Hematopoietic multipotent progenitor cell treated with erythropoietin and hydrocortisone succinate and interleukin-3 and kit ligand, for 17 days (in vitro differentiated cells): ENCODE measurements at regions not wholly inside any gene's neighbourhood (a gene's known extent, or its start where the extent isn't known, plus 50 kb on each side); places are given as distances from the start of the nearest gene placed in this dataset.

Experiments used
- DNase-seq: peaks from one replicate; pipeline ENCODE4 v3.0.0-alpha.2; 2015; ENCODE audit warnings: low spot score

DNA sequence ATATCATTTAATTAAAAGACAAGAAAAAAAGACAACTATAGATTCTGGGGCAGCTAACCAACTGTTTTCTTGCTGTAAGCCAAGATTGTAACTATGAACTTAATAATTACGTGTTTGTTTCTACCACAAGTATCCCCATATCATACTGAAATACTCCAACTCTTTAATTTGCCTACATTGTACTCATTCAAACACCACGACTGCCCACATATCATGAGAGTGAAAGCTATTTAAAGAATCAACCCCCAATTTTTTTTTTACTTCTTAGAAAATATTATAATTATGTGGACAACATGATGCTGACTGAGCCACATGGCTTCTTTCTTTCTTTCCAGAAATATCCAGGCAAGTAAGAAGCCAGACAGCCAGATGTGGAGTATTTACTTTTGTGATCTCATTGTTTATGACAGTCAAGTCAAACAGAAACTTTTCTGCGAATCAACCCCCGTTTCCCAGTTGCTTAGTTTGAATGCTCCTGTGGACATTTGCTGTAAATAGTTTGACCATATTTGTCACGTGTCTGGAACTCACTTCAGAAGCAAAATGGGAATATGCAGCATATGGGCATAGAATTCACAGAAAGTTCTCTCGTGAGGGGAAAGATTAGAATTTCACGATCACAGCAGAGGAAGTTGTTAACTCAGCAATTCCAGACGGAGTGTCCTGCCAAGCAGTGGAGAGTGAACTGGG, 126.8 kb upstream of the PSMD7 start:
- DNase-seq: no peak

DNA sequence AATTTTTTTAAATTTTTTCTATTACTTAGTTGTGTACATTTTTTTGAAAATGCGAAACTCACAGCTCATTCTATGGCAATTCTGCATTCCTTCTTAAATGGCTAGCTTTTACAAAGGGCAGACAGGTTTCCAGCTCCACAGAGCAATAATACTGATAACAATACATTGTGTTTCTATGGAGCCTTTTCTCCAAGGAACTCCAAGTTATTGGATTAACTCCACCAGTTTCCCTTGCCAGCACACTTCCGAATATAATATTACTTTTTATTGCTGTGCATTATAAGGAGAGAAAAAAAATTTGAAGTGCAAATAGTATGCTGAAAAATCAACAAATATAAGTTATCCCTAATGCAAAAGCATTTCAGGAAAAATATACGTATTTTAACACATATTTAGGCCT, 127.5 kb upstream of the PSMD7 start:
- DNase-seq: no peak

DNA sequence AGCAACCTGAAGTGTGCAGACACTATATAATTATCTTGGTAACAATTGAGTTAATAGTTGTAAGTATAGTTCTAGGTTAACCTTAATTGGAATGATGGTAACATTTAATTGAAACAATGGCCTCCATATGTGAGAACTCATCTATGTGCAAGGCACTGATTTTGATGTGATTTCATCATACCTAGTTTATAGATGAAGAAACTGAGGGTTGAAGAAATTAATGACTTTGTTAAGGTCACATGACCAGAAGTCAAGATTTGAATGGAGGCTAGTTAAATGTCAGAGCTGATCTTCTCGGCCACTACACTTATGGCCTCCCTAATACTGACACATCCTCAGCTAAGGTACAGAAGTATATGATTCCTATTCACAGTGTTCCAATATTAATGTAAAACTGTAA, 128.2 kb upstream of the PSMD7 start:
- DNase-seq: no peak

DNA sequence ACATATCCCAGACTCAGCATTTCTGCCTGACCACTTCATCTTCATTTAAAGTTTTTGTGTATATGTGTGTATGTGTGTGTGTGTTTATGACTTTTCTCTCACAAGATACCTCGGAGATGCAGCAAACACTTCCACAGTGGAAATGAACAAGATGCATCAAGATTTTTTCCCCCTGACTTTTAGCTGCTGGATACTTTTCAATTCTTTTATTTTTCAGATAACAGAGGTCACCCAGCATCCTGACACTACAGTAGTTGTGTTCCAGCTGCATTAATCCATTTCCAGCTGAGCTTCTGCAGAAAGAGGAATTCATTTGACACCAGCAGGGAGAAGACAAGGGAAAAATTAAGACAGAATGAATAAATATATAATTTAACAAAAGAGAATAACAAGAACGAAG, 130.2 kb upstream of the PSMD7 start:
- no peak for DNase-seq

DNA sequence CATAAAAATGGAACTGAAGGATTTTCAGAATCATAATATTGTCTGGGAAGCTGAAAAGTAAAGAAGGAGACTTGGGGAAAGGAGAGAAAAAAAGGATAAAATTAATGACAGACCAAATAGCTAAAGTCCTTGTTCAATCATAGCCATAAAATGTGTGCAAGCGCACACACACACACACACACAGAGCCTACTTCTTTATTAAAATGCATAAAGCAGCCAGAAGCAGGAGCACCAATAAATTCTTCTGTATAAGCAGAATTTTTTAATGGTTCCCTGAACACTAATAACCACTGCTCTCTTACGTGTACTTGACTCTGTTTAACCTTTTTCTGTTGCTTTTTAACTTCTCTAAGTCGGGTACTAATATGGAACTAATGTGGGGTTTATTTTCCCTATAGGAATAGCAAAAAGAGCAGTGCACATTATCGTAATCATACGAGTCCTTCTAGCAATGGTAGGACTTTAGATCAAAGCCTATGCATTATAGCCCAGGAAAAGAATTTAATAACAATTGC, 131.0 kb upstream of the PSMD7 start:
- no peak for DNase-seq

DNA sequence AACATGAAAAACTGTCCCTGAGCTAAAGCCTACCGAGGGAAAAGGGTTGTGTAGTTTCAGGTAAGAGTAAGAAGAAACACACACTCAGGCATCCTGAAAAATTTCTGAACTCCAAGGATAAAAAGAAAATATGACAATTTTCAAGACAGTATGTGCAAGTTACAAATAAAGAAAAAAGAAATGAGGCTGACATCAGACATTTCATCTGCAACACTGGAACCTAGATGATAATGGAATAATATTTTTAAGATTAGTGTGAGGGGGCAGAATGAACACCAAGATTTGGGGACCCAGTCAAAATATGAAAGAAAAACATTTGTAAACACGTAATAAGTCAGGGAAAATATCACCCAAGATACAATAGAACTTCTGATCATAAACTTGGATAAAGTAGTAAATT, 135.9 kb upstream of the PSMD7 start:
- no peak for DNase-seq

DNA sequence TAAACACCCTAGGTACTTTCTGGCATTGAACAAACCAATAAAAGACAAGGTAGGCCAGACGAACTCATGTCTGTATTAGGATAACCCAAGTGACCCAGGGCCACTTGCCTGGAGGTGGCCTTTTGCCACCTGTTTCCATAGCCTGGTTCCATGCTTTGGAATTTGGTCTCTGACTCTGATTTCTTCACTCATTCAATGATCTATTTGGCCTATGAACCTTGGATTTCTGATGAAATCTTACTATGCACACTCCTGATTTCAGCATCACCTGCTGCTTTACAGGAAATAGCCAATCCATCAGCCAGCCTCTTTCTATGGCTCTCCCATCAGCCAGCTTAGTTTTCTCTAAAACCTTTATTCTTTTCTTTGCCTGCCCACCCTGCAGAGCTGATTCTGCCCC, 142.8 kb upstream of the PSMD7 start:
- DNase-seq: no peak

DNA sequence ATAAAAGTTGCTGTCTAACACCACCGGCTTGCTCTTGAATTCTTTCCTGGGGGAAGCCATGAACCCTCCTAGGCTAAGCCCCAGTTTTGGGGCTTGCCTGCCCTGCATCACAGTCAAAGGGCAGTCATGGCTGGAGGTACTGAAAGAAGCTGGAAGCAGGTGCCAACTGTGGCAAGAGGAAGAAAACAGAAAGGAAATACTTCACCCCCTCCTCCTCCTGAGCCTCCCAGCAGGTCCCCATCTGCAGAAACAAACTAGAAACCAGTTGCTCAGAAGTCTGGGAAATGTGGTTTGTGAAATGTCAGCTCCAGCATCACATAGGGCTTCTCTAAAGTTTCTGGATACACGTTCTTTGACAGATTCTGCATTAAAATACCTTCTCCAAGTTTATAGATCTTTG, 150.0 kb upstream of the PSMD7 start:
- no peak for DNase-seq

DNA sequence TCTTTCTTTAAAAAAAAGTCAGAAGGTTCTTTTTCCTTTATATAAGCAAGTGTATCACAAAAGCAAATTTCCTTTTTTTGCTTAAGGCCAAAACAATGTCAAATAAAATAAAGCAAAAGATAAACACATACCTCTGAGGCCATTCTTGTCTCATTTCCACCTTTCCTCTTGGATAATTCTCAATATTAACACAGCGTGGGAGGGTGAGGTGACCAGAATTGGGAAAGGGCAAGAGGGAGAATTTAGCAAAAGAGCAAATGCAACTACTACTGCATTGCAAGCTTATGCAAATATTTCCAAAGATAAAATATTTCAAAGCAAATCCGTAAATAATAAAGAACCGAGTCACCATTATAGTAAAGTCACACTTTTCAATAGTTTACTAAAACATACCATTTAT, 153.4 kb upstream of the PSMD7 start:
- DNase-seq: no peak

DNA sequence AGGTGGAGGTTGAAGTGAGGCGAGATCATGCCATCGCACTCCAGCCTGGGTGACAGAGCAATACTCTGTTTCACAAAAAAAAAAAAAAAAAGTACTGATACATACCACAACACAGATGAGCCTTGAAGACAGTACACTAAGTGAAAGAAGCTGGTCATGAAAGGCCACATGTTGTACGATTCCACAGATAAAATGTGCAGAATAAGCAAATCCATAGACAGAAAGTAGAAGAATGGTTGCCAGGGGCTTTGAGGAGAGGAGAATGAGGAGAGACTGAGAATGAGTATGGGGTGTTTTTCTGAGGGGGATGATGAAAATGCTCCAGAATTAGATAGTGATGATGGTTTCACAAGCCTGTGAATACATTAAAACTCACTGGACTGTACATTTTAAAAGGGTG, 155.6 kb upstream of the PSMD7 start:
- no peak for DNase-seq

DNA sequence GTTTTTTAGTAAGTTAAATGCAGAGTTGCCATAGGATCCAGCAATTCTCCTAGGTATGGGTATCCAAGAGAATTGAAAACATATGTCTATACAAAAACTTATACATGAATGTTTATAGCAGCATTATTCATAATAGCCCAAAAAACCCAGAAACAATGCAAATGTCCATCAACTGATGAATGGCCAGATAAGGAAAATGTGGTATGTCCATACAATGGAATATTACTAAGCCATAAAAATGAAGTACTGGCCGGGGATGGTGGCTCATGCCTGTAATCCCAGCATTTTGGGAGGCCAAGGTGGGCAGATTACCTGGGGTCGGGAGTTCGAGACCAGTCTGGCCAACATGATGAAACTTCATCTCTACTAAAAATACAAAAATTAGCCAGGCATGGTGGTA, 156.1 kb upstream of the PSMD7 start:
- DNase-seq: no peak

DNA sequence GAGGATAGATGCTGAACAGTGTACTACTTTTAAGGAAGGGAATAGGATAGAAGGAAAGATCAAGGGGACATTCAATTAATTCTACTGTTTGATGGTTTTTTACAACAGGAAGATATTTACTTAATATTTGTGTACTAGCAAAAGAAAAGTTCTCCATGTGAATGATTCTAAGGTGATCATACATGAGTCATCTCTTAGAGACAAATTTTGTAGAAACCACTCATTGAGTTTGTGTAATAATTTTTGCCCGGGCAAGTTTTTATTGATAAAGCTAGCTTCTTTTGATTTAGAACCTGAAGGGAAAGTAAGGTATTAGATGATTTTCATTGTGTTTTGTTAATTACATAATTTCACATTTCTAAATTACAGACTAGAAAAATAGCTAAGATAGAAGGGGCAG, 172.8 kb upstream of the PSMD7 start:
- no peak for DNase-seq

DNA sequence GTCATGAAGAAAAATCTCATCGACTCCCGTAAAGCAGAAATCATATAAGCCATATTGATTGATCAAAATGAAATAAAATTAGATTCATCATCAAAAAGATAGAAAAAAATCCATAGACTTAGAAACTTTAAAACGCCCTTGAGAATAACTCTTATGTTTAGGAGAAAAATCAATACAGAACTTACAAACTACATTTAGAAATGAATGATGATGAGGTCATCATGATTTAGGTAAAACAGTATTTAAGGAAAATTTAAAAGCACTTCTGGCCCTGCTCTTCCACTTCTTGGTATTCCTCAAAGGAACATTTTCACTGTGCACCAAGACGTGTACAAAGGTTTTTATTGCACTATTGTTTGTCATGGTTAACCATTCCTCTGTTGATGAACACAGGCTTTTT, 173.4 kb upstream of the PSMD7 start:
- no peak for DNase-seq

DNA sequence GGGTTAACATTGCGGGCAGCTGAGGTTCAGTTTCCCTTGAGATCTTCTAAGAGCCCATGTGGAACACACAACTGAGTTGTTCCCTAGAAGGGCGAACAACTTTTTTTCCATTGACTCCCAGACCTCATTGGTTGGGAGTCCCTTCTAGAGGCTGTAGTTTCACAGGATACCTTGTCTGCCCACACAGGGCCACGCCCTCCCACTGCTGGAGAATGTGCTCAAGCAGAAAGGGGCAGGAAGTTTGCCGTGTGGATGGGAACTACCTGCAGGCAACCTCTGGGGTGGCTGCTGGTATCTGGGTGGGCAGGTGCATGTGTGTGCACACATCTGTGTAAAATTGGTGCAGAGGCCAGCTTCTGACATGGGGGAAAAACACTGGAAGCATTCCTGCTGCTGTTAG, 178.8 kb upstream of the PSMD7 start:
- DNase-seq: no peak

DNA sequence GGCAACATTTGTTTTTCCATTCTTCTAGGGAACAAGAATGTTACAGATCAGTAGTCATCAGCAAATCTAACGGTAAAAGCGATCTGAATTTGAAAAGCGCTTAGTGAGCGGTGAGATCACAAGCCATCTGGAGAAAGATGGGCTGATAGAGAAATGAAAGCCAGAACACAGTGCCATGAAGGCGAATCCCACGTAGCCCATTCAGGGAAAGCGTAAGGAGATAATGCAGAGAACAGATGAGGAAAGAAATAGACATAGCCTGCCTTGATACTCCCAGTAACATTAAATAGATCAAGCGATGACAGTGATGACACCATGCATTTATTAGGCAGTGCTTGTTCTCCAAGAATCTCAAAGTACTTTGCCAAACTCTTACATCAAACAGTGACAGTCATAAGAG, 183.1 kb upstream of the PSMD7 start:
- no peak for DNase-seq

DNA sequence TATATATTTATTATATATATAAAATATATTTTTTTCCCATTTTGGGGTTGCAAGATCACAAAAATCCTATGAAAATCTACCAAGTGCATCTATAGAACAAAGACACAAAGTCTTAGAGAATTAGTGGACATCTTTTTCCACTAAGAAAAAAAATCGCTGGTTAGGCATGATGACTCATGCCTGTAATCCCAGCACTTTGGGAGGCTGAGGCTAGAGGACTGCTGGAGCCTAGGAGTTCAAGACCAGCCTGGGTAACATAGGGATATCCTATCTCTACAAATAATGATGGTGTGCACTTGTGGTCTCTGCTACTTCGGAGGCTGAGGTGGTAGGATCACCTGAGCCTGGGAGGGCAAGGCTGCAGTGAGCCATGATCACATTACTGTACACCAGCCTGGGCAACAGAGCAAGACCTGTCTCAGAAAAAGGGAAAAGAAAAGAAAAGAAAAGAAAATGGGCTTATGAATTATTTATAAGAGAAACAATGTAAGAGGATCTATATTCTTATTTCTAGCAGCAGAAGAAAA, 185.1 kb upstream of the PSMD7 start:
- DNase-seq: no peak

DNA sequence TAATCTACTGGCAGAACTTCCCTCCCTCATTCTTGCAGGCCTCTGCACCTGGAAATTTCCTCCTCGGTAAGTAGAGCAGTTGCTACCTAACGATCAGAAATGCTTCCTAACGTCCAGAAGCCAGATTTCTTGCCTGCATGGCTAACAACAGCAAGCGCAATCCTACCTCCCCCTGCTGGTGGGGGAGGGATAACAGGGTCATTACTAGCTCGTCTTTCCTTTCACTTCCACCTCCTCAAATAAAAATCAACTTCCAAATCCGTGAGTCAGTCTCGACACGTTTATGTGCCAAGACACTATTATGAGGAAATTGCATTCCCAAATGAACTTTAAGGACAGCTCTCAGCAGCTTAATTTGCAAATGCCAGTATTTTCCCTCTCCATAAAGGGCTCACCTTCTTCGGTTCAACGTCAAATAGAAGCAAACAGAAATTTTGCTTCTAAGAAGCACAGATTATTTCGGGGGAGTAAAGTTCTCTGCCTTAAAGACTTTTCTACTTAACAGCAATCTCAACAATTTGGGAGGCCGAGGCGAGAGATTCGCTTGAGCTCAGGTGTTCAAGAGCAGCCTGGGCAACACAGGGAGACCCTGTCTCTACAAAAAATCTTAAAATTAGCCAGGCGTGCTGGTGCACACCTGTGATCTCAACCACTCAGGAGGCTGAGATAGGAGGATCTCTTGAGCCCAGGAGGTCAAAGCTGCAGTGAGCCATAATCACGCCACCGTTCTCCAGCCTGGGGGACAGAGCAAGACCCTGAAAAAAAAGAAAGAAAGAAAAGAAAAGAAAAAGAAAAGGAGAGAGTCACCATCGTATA, 188.6 kb upstream of the PSMD7 start:
- DNase-seq: peak; percentile 11

DNA sequence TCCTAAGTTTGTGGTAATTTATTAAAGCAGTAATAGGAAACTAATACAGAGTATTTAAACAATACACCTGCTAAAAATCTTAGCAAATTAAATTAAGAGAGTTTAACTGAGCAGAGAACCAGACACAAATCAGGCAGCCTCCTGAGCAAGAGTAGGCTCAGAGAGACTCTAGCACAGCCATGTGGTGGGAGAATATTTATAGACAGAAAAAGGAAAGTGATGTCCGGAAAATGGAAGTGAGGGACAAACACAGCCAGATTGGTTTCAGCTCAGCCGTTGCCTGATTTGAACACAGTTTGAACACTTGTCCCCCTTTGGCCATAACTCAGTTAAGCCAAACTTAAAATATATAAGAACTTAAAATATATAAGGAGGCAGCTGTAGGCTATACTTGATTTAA, 192.6 kb upstream of the PSMD7 start:
- no peak for DNase-seq

DNA sequence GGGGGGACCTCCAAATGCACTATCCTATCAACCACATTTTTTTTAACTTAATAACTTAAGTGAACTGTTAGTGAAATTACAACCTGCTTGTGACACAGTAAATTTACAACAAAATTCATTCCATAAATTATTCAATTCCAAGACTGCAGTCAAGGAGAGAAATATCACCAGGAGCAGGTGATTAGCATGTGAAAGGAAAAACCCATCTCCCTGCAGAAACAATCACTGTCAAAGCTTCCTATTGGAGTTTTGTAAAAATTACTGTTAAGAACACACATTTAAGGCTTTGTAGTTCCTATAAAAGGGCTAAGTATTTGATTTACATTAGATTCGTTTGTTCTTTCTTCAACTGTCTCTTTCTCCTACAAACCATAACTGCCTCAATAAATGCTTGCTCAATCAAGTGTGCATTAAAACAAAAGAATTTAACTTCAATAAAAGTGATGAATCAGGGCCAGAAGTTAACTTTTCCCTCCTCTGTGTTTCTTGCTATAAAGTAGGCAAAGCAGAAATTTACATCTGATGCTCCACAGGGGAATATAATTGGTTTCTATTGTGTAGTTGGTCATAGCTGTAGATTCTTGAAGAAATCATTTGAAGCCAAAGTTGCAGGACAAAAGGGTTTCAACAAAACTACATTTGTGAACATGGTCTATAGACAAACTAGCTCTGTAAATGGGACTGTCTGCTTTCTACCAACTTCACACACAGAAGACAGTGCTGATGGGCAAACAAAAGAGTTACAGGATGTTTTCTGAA, 195.1 kb upstream of the PSMD7 start:
- no peak for DNase-seq

DNA sequence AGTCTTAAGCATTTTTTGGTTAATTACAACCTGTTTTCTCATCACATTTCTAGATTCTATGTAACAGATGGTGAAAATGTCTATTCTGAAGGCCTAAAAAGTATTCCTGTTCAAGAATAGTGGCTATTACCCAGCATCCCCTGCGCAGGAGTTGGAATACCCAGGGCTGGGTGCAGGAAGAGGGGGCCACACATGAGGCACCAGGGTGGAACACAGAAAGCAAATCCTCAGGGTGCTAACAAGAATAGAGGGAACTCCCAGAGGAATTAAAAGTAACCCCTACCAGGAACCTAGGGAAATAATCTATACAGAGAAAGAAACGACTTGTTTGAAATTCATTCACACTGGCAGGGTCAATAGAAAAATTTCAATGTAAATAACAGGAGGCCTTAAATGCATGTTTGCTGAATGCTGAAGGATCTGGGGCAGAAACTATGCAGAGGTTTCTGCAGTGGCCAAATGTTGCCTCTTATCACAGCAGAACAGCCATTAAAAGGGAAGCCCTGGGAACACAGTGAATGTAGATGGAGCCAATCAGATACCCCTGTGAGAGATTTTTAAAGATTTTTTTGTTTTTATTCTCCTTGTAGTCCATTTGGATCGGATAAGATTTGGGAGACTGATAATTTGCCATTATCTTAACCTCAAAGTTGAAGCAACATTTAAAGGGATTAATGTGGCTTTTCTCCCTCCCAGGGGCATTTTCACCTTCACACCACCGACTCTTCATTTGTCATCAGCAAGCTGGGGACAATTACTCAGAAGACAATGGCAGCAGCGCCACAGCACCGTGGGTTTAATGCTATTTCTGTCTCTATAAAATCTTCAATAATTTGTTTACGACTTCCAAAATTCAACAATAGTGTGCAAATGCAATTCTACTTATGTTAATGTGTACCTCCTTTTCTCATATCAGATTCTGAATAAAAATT, 196.0 kb upstream of the PSMD7 start:
- no peak for DNase-seq

DNA sequence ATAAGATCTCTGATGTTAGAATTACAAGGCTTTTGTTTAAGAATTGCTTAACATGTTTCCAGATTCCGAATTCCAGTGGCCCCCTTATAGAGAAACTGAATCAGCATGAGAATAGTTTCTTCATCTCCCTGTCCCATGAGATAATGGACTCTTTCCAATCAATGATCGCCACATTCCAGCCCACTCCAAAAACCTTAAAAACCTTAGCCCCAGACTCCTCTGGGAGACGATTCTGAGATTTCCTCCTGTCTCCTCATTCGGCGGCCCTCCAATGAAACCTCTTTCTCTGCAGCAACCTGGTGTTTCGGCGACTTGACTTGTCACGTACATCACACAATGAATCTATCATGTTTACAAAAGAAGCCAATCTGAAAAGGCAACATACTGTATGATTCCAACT, 197.1 kb upstream of the PSMD7 start:
- no peak for DNase-seq

DNA sequence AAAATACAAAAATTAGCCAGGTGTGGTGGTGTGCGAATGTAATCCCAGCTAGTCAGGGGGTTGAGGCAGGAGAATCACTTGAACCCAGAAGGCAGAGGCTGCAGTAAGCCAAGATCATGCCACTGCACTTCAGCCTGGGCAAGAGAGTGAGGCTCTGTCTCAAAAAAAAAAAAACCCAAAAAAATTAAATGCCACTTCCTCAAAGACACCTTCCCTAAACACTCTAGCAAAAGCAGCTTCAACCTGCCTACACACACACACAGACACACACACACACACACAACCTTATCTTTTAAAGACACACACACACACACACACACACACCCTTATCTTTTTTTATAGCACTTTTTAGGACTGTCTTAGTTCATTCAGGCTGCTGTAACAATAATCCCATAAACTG, 201.7 kb upstream of the PSMD7 start:
- DNase-seq: no peak
